ENCODE measurements at regions not wholly inside any gene's neighbourhood (a gene's known extent, or its start where the extent isn't known, plus 50 kb on each side); places are given as distances from the start of the nearest gene placed in this dataset.

DNA sequence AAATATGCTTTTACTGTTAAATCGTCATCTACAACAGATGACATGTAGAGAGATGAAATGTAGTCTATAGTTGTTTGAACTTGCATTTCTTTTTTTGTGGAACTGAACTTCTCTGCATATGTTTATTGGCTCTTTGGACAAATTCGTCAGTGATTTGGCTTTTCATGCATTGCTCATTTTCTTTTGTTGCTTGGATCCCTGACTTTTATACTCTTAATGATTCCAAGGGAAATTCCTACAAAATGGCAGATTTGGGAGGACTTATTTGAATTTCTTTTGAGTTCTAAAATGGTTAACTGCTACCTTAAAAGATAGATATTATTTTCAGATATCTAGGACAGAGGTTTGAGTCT is 65.4 kb downstream of the UTRN start:
- TF ChIP-seq CTCF (IDR thresholded peaks at IDR 0.05) = no peak
- no peak for TF ChIP-seq POLR2A (IDR thresholded peaks at IDR 0.05)
